ENCODE measurements at regions not wholly inside any gene's neighbourhood (a gene's known extent, or its start where the extent isn't known, plus 50 kb on each side); places are given as distances from the start of the nearest gene placed in this dataset.
A peak's percentile ranks its signal among the peaks of the same experiment; 100 is the strongest.
"Not testable (repeated sequence)": the region's sequence is repeated elsewhere in the genome, so short reads cannot be mapped to it uniquely, and the experiment has no call there.

GRCh38 chr1:148386031-148386398, 97.1 kb downstream of the PPIAL4G start:
- not testable (repeated sequence) for DNase-seq (ENCODE audit: low spot score)

- DNase-seq (ENCODE audit: low spot score) = no peak
These were observed 97.6 kb downstream of the PPIAL4G start for GRCh38 chr1:148385371-148386030.

- DNase-seq (ENCODE audit: low spot score) = no peak
These were observed 99.1 kb downstream of the PPIAL4G start for GRCh38 chr1:148383966-148384365.

GRCh38 chr1:148379697-148380096, 103.4 kb downstream of the PPIAL4G start:
- no peak for DNase-seq (ENCODE audit: low spot score)

GRCh38 chr1:148379170-148379500, 104.0 kb downstream of the PPIAL4G start:
- no peak for DNase-seq (ENCODE audit: low spot score)

GRCh38 chr1:148377992-148378391, 105.1 kb downstream of the PPIAL4G start:
- DNase-seq (ENCODE audit: low spot score) = not testable (repeated sequence)

- DNase-seq (ENCODE audit: low spot score) = not testable (repeated sequence)
These were observed 106.1 kb downstream of the PPIAL4G start for GRCh38 chr1:148377045-148377444.

- no peak for DNase-seq (ENCODE audit: low spot score)
These were observed 109.0 kb downstream of the PPIAL4G start for GRCh38 chr1:148374101-148374500.

GRCh38 chr1:148373192-148373925, 109.7 kb downstream of the PPIAL4G start:
- no peak for DNase-seq (ENCODE audit: low spot score)

GRCh38 chr1:148372731-148373130, 110.4 kb downstream of the PPIAL4G start:
- no peak for DNase-seq (ENCODE audit: low spot score)

GRCh38 chr1:148372051-148372726, 110.9 kb downstream of the PPIAL4G start:
- DNase-seq (ENCODE audit: low spot score) = not testable (repeated sequence)

GRCh38 chr1:148371551-148371994, 111.5 kb downstream of the PPIAL4G start:
- peak; percentile 81 for DNase-seq (ENCODE audit: low spot score)

- DNase-seq (ENCODE audit: low spot score) = not testable (repeated sequence)
These were observed 112.4 kb downstream of the PPIAL4G start for GRCh38 chr1:148370661-148371060.

GRCh38 chr1:148367596-148367995, 115.5 kb downstream of the PPIAL4G start:
- DNase-seq (ENCODE audit: low spot score) = no peak

GRCh38 chr1:148366136-148366753, 116.9 kb downstream of the PPIAL4G start:
- not testable (repeated sequence) for DNase-seq (ENCODE audit: low spot score)

- DNase-seq (ENCODE audit: low spot score) = not testable (repeated sequence)
These were observed 118.0 kb downstream of the PPIAL4G start for GRCh38 chr1:148365151-148365550.

GRCh38 chr1:148363979-148364378, 119.1 kb downstream of the PPIAL4G start:
- DNase-seq (ENCODE audit: low spot score) = not testable (repeated sequence)

GRCh38 chr1:148363439-148363810, 119.7 kb downstream of the PPIAL4G start:
- DNase-seq (ENCODE audit: low spot score) = no peak

GRCh38 chr1:148362626-148363438, 120.3 kb downstream of the PPIAL4G start:
- peak; percentile 51 for DNase-seq (ENCODE audit: low spot score)

- no peak for DNase-seq (ENCODE audit: low spot score)
These were observed 120.9 kb downstream of the PPIAL4G start for GRCh38 chr1:148362216-148362611.

- DNase-seq (ENCODE audit: low spot score) = peak; percentile 79
These were observed 121.5 kb downstream of the PPIAL4G start for GRCh38 chr1:148361427-148362215.
